Heart left ventricle (tissue), 13 donors: ENCODE measurements at regions not wholly inside any gene's neighbourhood (a gene's known extent, or its start where the extent isn't known, plus 50 kb on each side); places are given as distances from the start of the nearest gene placed in this dataset.

Experiments used
- CTCF ChIP-seq, 12 donors: fragments of 200-600 bp; sonication (generic) in 4 of 12; IDR thresholded peaks; one replicate each; pipeline versions ENCODE4 v1.5.0 to v1.8.0; 2018 to 2022; ENCODE audit warnings: antibody characterized with exemption in 12 of 12, mild to moderate bottlenecking in 5 of 12
- POLR2A ChIP-seq, 2 donors: fragments of 450-650 bp; IDR thresholded peaks; one replicate each; pipeline ENCODE4 v1.6.1; 2017; ENCODE audit warnings: antibody characterized with exemption in 2 of 2, mild to moderate bottlenecking in 2 of 2, moderate library complexity in 2 of 2
- donor health status: ischemic (EF 13 %, LVEDD 7.1; RV severe dilation, severe dysfunction).
- donor health status: DM: no; HTN: yes; CAD: no.
- donor health status: DM: no; HTN: no; CAD: no.
- donor health status: ischemic (EF 25% LVEDD 6.9; RV normal size, moderate dysfunction).
- donor health status: ischemic (EF 25% LVEDD 5.7; RV mildly dilated, moderate dysfunction).
- donor health status: ischemic (EF 35%, LVEDD 5.7; RV mildly dilated, moderate dysfunction).
- donor health status: nonischemic (EF 11% LVEDD 7.7; RV severe dilation, severe dysfunction).
- donor health status: DM: yes; HTN: yes; CAD: no.
- donor health status: PGD.
- donor health status: ischemic (EF 29% LVEDD 5.4; RV normal size, mild dysfunction).
- donor health status: nonischemic (EF 23%, LVEDD 6.1; RV moderate dilation, normal function).

DNA sequence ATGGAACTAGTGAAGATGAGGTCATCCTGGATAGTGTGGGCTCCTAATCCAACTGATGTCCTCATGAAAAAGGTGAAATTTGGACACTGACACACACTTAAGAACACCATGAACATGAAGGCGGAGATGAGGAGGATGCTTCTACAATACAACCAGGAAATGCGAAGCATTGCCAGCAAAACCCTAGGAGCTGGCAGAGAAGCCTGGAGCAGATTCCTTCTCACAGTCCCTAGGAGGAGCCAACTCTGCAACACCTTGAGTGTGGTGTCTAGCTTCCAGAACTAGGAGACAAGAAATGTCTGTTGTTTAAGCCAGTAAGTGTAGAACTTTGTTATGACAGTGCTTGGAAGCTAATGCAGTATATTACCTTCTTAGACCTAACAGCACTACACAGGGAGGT is 191.9 kb upstream of the PWP1 start:
- TF ChIP-seq CTCF (IDR thresholded peaks at IDR 0.05) (no peak), POLR2A (IDR thresholded peaks at IDR 0.05) (no peak)
